K562 (cell line): ENCODE measurements at regions not wholly inside any gene's neighbourhood (a gene's known extent, or its start where the extent isn't known, plus 50 kb on each side); places are given as distances from the start of the nearest gene placed in this dataset.

Experiments used
- DMBX1 ChIP-seq: fragments of 250-450 bp; sonication (Bioruptor Pico); IDR thresholded peaks from 2 replicates; pipeline ENCODE4 v1.8.0; 2022; ENCODE audit warnings: inconsistent platforms, mild to moderate bottlenecking, moderate library complexity, borderline replicate concordance
- EZH2 ChIP-seq: IDR thresholded peaks from 2 replicates; pipeline ENCODE4 v1.6.1; 2012; ENCODE audit warnings: low read depth, mild to moderate bottlenecking, inconsistent platforms, low read length, borderline replicate concordance
- NR2C2 ChIP-seq, 2 experiments: fragments of 200-800 bp in 1 of 2; sonication (Bioruptor generic) in 1 of 2; sonication (generic) in 1 of 2; formaldehyde crosslinking in 1 of 2; IDR thresholded peaks; 2 replicates each; pipeline versions ENCODE4 v1.6.1 to v1.8.0; 2016 to 2022; ENCODE audit warnings: mild to moderate bottlenecking in 1 of 2, missing compliant biosample characterization in 1 of 2, missing genetic modification characterization in 1 of 2, missing genetic modification reagents in 1 of 2
- ZBTB8A ChIP-seq: fragments of 450-650 bp; IDR thresholded peaks from 2 replicates; pipeline ENCODE4 v1.6.1; 2018; ENCODE audit warnings: mild to moderate bottlenecking, moderate library complexity; ENCODE audit not compliant: partially characterized antibody
- ZNF121 ChIP-seq: sonication (generic); formaldehyde crosslinking; conservative IDR thresholded peaks from 2 replicates; pipeline ENCODE4 v1.8.0; 2022; ENCODE audit warnings: missing genetic modification reagents
- ZNF717 ChIP-seq: fragments of 250-450 bp; sonication (Bioruptor Pico); IDR thresholded peaks from 2 replicates; pipeline ENCODE4 v1.5.0; 2021
- TF ChIP-seq, protein P1 (sequence below), 3 experiments: IDR thresholded peaks in 2 of 3; conservative IDR thresholded peaks in 1 of 3; 2 replicates each; pipeline ENCODE4 v1.5.1; 2011 to 2012; ENCODE audit warnings: low read length in 3 of 3, mild to moderate bottlenecking in 3 of 3, control low read depth in 2 of 3, improper control_type of control experiment in 1 of 3, inconsistent platforms in 1 of 3, low read depth in 1 of 3, mixed read lengths in 1 of 3, moderate library complexity in 1 of 3; ENCODE audit not compliant: insufficient read depth in 2 of 3
- TF ChIP-seq, protein P2 (sequence below), 2 experiments: fragments of 450-650 bp; formaldehyde crosslinking in 1 of 2; IDR thresholded peaks; 2 replicates each; pipeline versions ENCODE4 v1.4.0 to v1.6.1; 2014 to 2020; ENCODE audit warnings: mild to moderate bottlenecking in 2 of 2, borderline replicate concordance in 1 of 2, low read depth in 1 of 2
- TF ChIP-seq, protein P3 (sequence below): sonication (generic); formaldehyde crosslinking; IDR thresholded peaks from 2 replicates; pipeline ENCODE4 v1.8.0; 2022; ENCODE audit warnings: missing genetic modification reagents, mild to moderate bottlenecking, borderline replicate concordance
- TF ChIP-seq, protein P4 (sequence below): fragments of 450-650 bp; IDR thresholded peaks from 2 replicates; pipeline ENCODE4 v1.6.1; 2016; ENCODE audit warnings: low read depth, mild to moderate bottlenecking, moderate library complexity

DNA sequence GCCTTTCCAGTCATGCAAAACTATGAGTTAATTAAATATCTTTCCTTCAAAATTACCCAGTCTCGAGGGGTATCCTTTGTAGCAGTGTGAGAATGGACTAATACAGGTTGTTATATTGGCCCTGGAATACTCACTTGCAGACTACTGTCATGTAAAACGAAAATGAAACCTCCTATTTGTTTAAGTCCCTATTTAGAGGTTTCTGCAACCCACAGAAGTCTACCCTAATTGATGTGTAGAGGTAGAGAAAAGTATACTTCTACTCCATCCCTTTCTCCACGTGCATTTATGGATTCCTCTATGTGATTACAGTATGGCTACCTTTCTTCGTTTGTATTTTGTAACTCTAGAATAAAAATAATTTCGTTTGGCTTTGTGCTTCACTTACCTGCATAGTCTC is 371.1 kb downstream of the FSCB start:
- TF ChIP-seq EZH2: no peak
- TF ChIP-seq, protein P1, sequence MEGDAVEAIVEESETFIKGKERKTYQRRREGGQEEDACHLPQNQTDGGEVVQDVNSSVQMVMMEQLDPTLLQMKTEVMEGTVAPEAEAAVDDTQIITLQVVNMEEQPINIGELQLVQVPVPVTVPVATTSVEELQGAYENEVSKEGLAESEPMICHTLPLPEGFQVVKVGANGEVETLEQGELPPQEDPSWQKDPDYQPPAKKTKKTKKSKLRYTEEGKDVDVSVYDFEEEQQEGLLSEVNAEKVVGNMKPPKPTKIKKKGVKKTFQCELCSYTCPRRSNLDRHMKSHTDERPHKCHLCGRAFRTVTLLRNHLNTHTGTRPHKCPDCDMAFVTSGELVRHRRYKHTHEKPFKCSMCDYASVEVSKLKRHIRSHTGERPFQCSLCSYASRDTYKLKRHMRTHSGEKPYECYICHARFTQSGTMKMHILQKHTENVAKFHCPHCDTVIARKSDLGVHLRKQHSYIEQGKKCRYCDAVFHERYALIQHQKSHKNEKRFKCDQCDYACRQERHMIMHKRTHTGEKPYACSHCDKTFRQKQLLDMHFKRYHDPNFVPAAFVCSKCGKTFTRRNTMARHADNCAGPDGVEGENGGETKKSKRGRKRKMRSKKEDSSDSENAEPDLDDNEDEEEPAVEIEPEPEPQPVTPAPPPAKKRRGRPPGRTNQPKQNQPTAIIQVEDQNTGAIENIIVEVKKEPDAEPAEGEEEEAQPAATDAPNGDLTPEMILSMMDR (IDR thresholded peaks at IDR 0.05 in 2 of 3, conservative IDR thresholded peaks at IDR 0.05 in 1 of 3; ENCODE audit: insufficient read depth in 2 of 3, low read depth in 1 of 3, low read length in 3 of 3): no peak
- no peak for TF ChIP-seq ZBTB8A
- TF ChIP-seq, protein P2, sequence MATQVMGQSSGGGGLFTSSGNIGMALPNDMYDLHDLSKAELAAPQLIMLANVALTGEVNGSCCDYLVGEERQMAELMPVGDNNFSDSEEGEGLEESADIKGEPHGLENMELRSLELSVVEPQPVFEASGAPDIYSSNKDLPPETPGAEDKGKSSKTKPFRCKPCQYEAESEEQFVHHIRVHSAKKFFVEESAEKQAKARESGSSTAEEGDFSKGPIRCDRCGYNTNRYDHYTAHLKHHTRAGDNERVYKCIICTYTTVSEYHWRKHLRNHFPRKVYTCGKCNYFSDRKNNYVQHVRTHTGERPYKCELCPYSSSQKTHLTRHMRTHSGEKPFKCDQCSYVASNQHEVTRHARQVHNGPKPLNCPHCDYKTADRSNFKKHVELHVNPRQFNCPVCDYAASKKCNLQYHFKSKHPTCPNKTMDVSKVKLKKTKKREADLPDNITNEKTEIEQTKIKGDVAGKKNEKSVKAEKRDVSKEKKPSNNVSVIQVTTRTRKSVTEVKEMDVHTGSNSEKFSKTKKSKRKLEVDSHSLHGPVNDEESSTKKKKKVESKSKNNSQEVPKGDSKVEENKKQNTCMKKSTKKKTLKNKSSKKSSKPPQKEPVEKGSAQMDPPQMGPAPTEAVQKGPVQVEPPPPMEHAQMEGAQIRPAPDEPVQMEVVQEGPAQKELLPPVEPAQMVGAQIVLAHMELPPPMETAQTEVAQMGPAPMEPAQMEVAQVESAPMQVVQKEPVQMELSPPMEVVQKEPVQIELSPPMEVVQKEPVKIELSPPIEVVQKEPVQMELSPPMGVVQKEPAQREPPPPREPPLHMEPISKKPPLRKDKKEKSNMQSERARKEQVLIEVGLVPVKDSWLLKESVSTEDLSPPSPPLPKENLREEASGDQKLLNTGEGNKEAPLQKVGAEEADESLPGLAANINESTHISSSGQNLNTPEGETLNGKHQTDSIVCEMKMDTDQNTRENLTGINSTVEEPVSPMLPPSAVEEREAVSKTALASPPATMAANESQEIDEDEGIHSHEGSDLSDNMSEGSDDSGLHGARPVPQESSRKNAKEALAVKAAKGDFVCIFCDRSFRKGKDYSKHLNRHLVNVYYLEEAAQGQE (IDR thresholded peaks at IDR 0.05; ENCODE audit: borderline replicate concordance): no peak
- TF ChIP-seq, protein P2 (CRISPR knock-in tag; IDR thresholded peaks at IDR 0.05; ENCODE audit: low read depth): no peak
- TF ChIP-seq, protein P3, sequence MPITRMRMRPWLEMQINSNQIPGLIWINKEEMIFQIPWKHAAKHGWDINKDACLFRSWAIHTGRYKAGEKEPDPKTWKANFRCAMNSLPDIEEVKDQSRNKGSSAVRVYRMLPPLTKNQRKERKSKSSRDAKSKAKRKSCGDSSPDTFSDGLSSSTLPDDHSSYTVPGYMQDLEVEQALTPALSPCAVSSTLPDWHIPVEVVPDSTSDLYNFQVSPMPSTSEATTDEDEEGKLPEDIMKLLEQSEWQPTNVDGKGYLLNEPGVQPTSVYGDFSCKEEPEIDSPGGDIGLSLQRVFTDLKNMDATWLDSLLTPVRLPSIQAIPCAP (CRISPR knock-in tag): no peak
- TF ChIP-seq ZNF717 (CRISPR knock-in tag): no peak
- no peak for TF ChIP-seq NR2C2 (CRISPR knock-in tag; IDR thresholded peaks at IDR 0.05)
- no peak for TF ChIP-seq NR2C2 (tag; IDR thresholded peaks at IDR 0.05)
- TF ChIP-seq ZNF121 (CRISPR knock-in tag): no peak
- no peak for TF ChIP-seq DMBX1 (CRISPR knock-in tag)
- TF ChIP-seq, protein P4, sequence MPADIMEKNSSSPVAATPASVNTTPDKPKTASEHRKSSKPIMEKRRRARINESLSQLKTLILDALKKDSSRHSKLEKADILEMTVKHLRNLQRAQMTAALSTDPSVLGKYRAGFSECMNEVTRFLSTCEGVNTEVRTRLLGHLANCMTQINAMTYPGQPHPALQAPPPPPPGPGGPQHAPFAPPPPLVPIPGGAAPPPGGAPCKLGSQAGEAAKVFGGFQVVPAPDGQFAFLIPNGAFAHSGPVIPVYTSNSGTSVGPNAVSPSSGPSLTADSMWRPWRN: no peak
